Epithelial cell of proximal tubule (primary cell): ENCODE measurements at regions not wholly inside any gene's neighbourhood (a gene's known extent, or its start where the extent isn't known, plus 50 kb on each side); places are given as distances from the start of the nearest gene placed in this dataset.

Experiments
- DNase-seq: peaks from one replicate; pipeline ENCODE4 v3.0.0-alpha.2; 2011; ENCODE audit warnings: low read depth
- H3K4me3 ChIP-seq: 2 replicates; pipeline ENCODE4 v1.5.1; 2011; ENCODE audit warnings: low read depth, mild to moderate bottlenecking, low read length
- CTCF ChIP-seq: conservative IDR thresholded peaks from 2 replicates; pipeline ENCODE4 v1.5.1; 2012; ENCODE audit warnings: low read depth, mild to moderate bottlenecking, low read length

DNA sequence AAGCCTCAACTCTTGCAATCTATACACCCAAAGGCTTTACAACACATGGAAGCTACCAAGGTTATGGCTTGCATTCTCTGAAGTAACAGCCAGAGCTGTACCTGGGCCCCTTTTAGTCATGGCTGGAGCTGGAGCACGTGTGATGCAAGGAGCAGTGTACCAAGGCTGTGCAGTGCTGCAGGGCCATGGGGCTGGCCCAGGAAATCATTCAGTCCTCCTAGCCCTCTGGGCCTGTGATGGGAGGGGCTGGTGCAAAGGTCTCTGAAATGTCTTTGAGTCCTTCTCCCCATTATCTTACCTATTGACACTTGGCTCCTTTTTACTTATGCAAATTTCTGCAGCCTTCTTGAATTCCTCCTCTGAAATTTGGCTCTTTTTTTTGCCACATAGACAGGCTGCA is 500.1 kb upstream of the FAM47C start:
- no peak overlapping the region for H3K4me3 ChIP-seq
- no peak for DNase-seq
- TF ChIP-seq CTCF, result no peak

DNA sequence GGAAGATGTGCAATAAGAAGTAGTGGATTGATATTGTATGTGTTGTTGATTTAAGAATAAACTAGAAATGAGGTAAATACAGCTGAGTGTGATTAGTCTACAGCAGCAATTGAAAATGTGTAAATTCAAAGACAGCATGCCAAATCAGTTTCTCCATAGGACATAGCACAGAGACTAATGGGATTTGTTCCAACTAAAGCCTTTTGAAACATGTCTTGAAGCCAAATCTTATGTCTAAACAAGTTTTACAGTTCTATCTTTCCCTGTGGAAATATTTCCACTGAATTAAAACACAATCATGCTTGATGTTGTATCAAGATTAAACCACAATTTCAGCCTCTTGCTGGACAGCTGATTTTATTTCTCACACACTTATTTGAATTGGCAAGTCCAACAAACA is 497.4 kb upstream of the FAM47C start:
- H3K4me3 ChIP-seq, result no peak overlapping the region
- no peak for TF ChIP-seq CTCF
- DNase-seq, result no peak

DNA sequence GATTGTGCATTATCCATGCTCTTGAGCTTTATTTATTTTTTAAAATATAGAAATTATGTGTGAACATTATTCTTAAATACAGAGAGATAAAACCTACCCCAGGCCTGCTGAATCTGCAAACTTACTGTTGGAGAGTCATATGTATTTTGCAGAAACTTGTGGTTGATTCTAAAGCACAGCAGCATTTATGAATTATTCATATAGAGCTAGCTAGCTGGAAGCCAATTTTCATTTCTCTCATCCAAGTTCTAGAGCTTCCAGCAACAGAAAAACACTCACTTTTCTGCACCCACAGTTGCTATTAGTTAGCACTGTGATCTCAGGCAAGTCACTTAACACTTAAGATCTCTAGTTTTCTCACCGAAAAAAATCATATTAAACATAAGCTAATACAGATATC is 479.5 kb upstream of the FAM47C start:
- no peak for TF ChIP-seq CTCF
- no peak for DNase-seq
- no peak overlapping the region for H3K4me3 ChIP-seq

- H3K4me3 ChIP-seq, result no peak overlapping the region
- no peak for TF ChIP-seq CTCF
- no peak for DNase-seq
Measured at GRCh38 chrX:36534900-36535299, 473.3 kb upstream of the FAM47C start.

GRCh38 chrX:36543499-36543898 is 464.7 kb upstream of the FAM47C start:
- no peak for TF ChIP-seq CTCF
- no peak overlapping the region for H3K4me3 ChIP-seq

GRCh38 chrX:36562986-36563385 is 445.2 kb upstream of the FAM47C start:
- H3K4me3 ChIP-seq, result no peak overlapping the region
- DNase-seq, result no peak
- no peak for TF ChIP-seq CTCF

More at GRCh38 chrX:36543499-36543898, 464.7 kb upstream of the FAM47C start:
- no peak for DNase-seq

DNA sequence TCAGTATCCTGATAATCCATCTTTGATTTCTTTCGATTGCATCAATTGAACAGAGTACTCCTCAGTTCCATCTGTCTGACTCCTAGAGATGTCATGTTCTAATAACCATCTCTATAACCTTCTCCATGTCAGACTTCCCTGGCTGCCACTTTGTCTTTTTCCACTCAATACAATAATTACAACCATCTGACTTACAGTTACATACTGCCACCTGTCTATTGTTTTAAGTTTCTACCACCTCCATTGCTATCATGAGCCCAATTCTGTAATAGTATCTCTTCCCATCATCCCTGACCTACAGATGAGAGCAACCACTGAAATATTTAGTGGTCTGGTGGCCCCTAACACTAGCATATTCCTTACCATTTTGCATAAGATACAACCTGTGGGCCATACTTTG is 439.2 kb upstream of the FAM47C start:
- H3K4me3 ChIP-seq, result no peak overlapping the region
- no peak for DNase-seq
- peak; percentile 30 for TF ChIP-seq CTCF
